CD4-positive, alpha-beta T cell (primary cell): ENCODE measurements at regions not wholly inside any gene's neighbourhood (a gene's known extent, or its start where the extent isn't known, plus 50 kb on each side); places are given as distances from the start of the nearest gene placed in this dataset.

Source experiments
- ATAC-seq: fragments of 200-7000 bp; cut with Tn5 transposase; one replicate; pipeline ENCODE4 v1.10.0; 2022; ENCODE audit warnings: mild to moderate bottlenecking; ENCODE audit not compliant: poor library complexity
- CTCF ChIA-PET: fragments of 350-600 bp; sonication (Branson Sonifier 250); formaldehyde crosslinking; loops from one replicate; lab custom pipeline; 2021; ENCODE audit warnings: antibody characterized with exemption, inconsistent platforms; lab: Charles Lee
- POLR2A ChIA-PET: fragments of 350-600 bp; sonication (Branson Sonifier 250); formaldehyde crosslinking; loops from one replicate; lab custom pipeline; 2021; ENCODE audit warnings: antibody characterized with exemption, inconsistent platforms; lab: Charles Lee
- DNase-seq, 14 experiments: peaks; one replicate each; pipeline ENCODE4 v3.0.0-alpha.2; 2013 to 2020; ENCODE audit warnings: mixed read lengths in 2 of 14
- H3K27ac ChIP-seq, 2 donors: one replicate each; pipeline versions ENCODE4 v1.5.1 to v1.7.0; 2013; ENCODE audit warnings: low read length in 2 of 2, low read depth in 1 of 2, mild to moderate bottlenecking in 1 of 2
- H3K27me3 ChIP-seq, 2 experiments: 1 replicate in 1 of 2; 2 replicates in 1 of 2; pipeline versions ENCODE4 v1.6.1 to v1.7.0; 2013; ENCODE audit warnings: low read length in 2 of 2, control low read depth in 1 of 2, mild to moderate bottlenecking in 1 of 2, moderate library complexity in 1 of 2; ENCODE audit not compliant: insufficient read depth in 2 of 2, control insufficient read depth in 1 of 2
- H3K36me3 ChIP-seq: one replicate; pipeline ENCODE4 v1.6.1; 2013; ENCODE audit warnings: low read length, control low read depth; ENCODE audit not compliant: insufficient read depth
- H3K4me1 ChIP-seq: one replicate; pipeline ENCODE4 v1.6.1; 2013; ENCODE audit warnings: low read length, control low read depth; ENCODE audit not compliant: insufficient read depth
- H3K4me3 ChIP-seq: one replicate; pipeline ENCODE4 v1.5.1; 2013; ENCODE audit warnings: mild to moderate bottlenecking, low read length, moderate library complexity
- H3K9me3 ChIP-seq, 2 experiments: 1 replicate in 1 of 2; 2 replicates in 1 of 2; pipeline versions ENCODE4 v1.6.1 to v1.7.0; 2013; ENCODE audit warnings: low read length in 2 of 2, mild to moderate bottlenecking in 2 of 2, control low read depth in 1 of 2, moderate library complexity in 1 of 2; ENCODE audit not compliant: control insufficient read depth in 1 of 2, insufficient read depth in 1 of 2
- H3K27ac Mint-ChIP-seq: one replicate; pipeline ENCODE4 v1.8.0; 2020; ENCODE audit warnings: mixed read lengths
- H3K27me3 Mint-ChIP-seq: one replicate; pipeline ENCODE4 v1.8.0; 2021; ENCODE audit warnings: mixed read lengths
- H3K36me3 Mint-ChIP-seq: one replicate; pipeline ENCODE4 v1.8.0; 2021; ENCODE audit warnings: low read depth, mixed read lengths
- H3K4me1 Mint-ChIP-seq: one replicate; pipeline ENCODE4 v1.8.0; 2021; ENCODE audit warnings: low read depth, mixed read lengths
- H3K4me3 Mint-ChIP-seq: one replicate; pipeline ENCODE4 v1.8.0; 2020; ENCODE audit warnings: mild to moderate bottlenecking, mixed read lengths
- H3K9me3 Mint-ChIP-seq: one replicate; pipeline ENCODE4 v1.8.0; 2020; ENCODE audit warnings: mixed read lengths
- CTCF ChIP-seq: fragments of 200-600 bp; IDR thresholded peaks from one replicate; pipeline ENCODE4 v1.8.0; 2022; ENCODE audit warnings: antibody characterized with exemption, mild to moderate bottlenecking
- intact Hi-C, 2 experiments: fragments of 100-400 bp; cut with DNase I in 1 of 2; cut with micrococcal nuclease in 1 of 2; formaldehyde crosslinking; loops; one replicate each; pipeline versions ENCODE4 v1.15.1 to v1.9.0; 2023 to 2025; cut with DNase I, micrococcal nuclease

GRCh38 chr3:135637013-135637412 is 328.5 kb upstream of the PPP2R3A start:
- Histone ChIP-seq H3K9me3 (peaks cover 0 to 7% of the 10 kb centered on the region in 2 experiments), H3K4me1 (no peaks in the 10 kb centered on the region), H3K27me3 (no peaks in the 10 kb centered on the region), H3K4me3 (no peak overlapping the region), H3K36me3 (no peaks in the 10 kb centered on the region), H3K27ac (no peak overlapping the region)
- ChIA-PET CTCF (no interaction called here), POLR2A (no interaction called here)
- Mint-ChIP-seq H3K4me1 (no peaks in the 10 kb centered on the region), H3K27ac (no peak overlapping the region), H3K36me3 (no peaks in the 10 kb centered on the region), H3K4me3 (no peak overlapping the region), H3K9me3 (no peaks in the 10 kb centered on the region), H3K27me3 (no peaks in the 10 kb centered on the region)
- no peak for ATAC-seq
- no peak for TF ChIP-seq CTCF
- intact Hi-C loops: no loop called here
- no peak for DNase-seq

GRCh38 chr3:135641761-135642160 is 323.8 kb upstream of the PPP2R3A start:
- intact Hi-C loops: no loop called here
- no peaks in the 10 kb centered on the region for H3K27me3 Mint-ChIP-seq
- Histone ChIP-seq H3K36me3 (no peaks in the 10 kb centered on the region), H3K27me3 (no peaks in the 10 kb centered on the region), H3K9me3 (peaks cover 0 to 7% of the 10 kb centered on the region in 2 experiments), H3K4me3 (no peak overlapping the region), H3K27ac (no peak overlapping the region), H3K4me1 (no peaks in the 10 kb centered on the region)
- CTCF ChIA-PET: no interaction called here
- TF ChIP-seq CTCF: no peak
- H3K4me3 Mint-ChIP-seq: no peak overlapping the region
- H3K4me1 Mint-ChIP-seq: no peaks in the 10 kb centered on the region
- peaks cover 8% of the 10 kb centered on the region for H3K9me3 Mint-ChIP-seq
- DNase-seq (no peak), ATAC-seq (no peak)
- no peaks in the 10 kb centered on the region for H3K36me3 Mint-ChIP-seq
- POLR2A ChIA-PET: no interaction called here
- H3K27ac Mint-ChIP-seq: no peak overlapping the region

- ChIA-PET CTCF (no interaction called here), POLR2A (no interaction called here)
- Mint-ChIP-seq H3K9me3 (peaks cover 18% of the 10 kb centered on the region), H3K4me1 (no peaks in the 10 kb centered on the region), H3K4me3 (no peak overlapping the region), H3K36me3 (no peaks in the 10 kb centered on the region), H3K27me3 (no peaks in the 10 kb centered on the region), H3K27ac (no peak overlapping the region)
- H3K27ac ChIP-seq: no peak overlapping the region
- H3K27me3 ChIP-seq: no peaks in the 10 kb centered on the region
- H3K9me3 ChIP-seq: peaks cover 3 to 11% of the 10 kb centered on the region in 2 experiments
- ATAC-seq (no peak), DNase-seq (no peak)
- H3K4me1 ChIP-seq: no peaks in the 10 kb centered on the region
- TF ChIP-seq CTCF: no peak
- H3K4me3 ChIP-seq: no peak overlapping the region
- intact Hi-C loops: no loop called here
- H3K36me3 ChIP-seq: no peaks in the 10 kb centered on the region
Observed at GRCh38 chr3:135645541-135645940, 320.0 kb upstream of the PPP2R3A start.
